ENCODE measurements at regions not wholly inside any gene's neighbourhood (a gene's known extent, or its start where the extent isn't known, plus 50 kb on each side); places are given as distances from the start of the nearest gene placed in this dataset.
"Not testable (repeated sequence)": the region's sequence is repeated elsewhere in the genome, so short reads cannot be mapped to it uniquely, and the experiment has no call there.

GRCh38 chr2:39881494-39881893, 102.4 kb upstream of the THUMPD2 start:
- TF ChIP-seq POLR2A (IDR thresholded peaks at IDR 0.05) (no peak), EP300 (IDR thresholded peaks at IDR 0.05) (no peak), CTCF (IDR thresholded peaks at IDR 0.05) (no peak)
- Histone ChIP-seq H3K4me1 (ENCODE audit: insufficient read depth) (no peaks in the 10 kb centered on the region), H3K27ac (no peak overlapping the region), H3K36me3 (no peaks in the 10 kb centered on the region), H3K4me3 (no peak overlapping the region), H3K27me3 (no peaks in the 10 kb centered on the region), H3K9me3 (no peaks in the 10 kb centered on the region)
- DNase-seq, result no peak
- intact Hi-C loops (cut with DNase I), result no loop called here

GRCh38 chr2:39879001-39879400, 99.9 kb upstream of the THUMPD2 start:
- H3K27ac ChIP-seq; DNase-seq; H3K27me3 ChIP-seq; H3K9me3 ChIP-seq; H3K36me3 ChIP-seq; H3K4me1 ChIP-seq (ENCODE audit: insufficient read depth); H3K4me3 ChIP-seq; intact Hi-C loops (cut with DNase I): not testable (repeated sequence)
- WGBS, 3 donors, result 93 to 97% (median 94%) methylated on average over 2 of the region's 2 CpGs

- WGBS, 3 donors, result 76 to 93% (median 93%) methylated on average over 1 of the region's 1 CpG
- no peak overlapping the region for H3K27ac ChIP-seq
- intact Hi-C loops (cut with DNase I), result no loop called here
Observed at GRCh38 chr2:39875914-39876267, 96.8 kb upstream of the THUMPD2 start.

GRCh38 chr2:39875182-39875913, 96.3 kb upstream of the THUMPD2 start:
- H3K27ac ChIP-seq, result no peak overlapping the region
- H3K27me3 ChIP-seq, result no peaks in the 10 kb centered on the region
- TF ChIP-seq CTCF (IDR thresholded peaks at IDR 0.05) (no peak), POLR2A (IDR thresholded peaks at IDR 0.05) (no peak), EP300 (IDR thresholded peaks at IDR 0.05) (no peak)
- no peaks in the 10 kb centered on the region for H3K36me3 ChIP-seq
- no peaks in the 10 kb centered on the region for H3K9me3 ChIP-seq
- H3K4me3 ChIP-seq, result no peak overlapping the region
- peak; percentile 26 to 66 (median 48) for DNase-seq
- intact Hi-C loops (cut with DNase I), result no loop called here
- peaks cover 2% of the 10 kb centered on the region for H3K4me1 ChIP-seq (ENCODE audit: insufficient read depth)
- 43 to 46% (median 43%) methylated on average over 5 of the region's 5 CpGs for WGBS, 3 donors

More at GRCh38 chr2:39875914-39876267, 96.8 kb upstream of the THUMPD2 start:
- no peaks in the 10 kb centered on the region for H3K36me3 ChIP-seq
- H3K4me3 ChIP-seq, result no peak overlapping the region
- no peaks in the 10 kb centered on the region for H3K9me3 ChIP-seq
- no peaks in the 10 kb centered on the region for H3K27me3 ChIP-seq
- no peak for TF ChIP-seq POLR2A (IDR thresholded peaks at IDR 0.05)
- no peak for TF ChIP-seq CTCF (IDR thresholded peaks at IDR 0.05)
- no peak for TF ChIP-seq EP300 (IDR thresholded peaks at IDR 0.05)
- DNase-seq, result no peak
- peaks cover 2% of the 10 kb centered on the region for H3K4me1 ChIP-seq (ENCODE audit: insufficient read depth)

GRCh38 chr2:39874236-39874635, 95.2 kb upstream of the THUMPD2 start:
- no peaks in the 10 kb centered on the region for H3K9me3 ChIP-seq
- H3K4me1 ChIP-seq (ENCODE audit: insufficient read depth), result peaks cover 3% of the 10 kb centered on the region
- DNase-seq, result no peak
- H3K27me3 ChIP-seq, result no peaks in the 10 kb centered on the region
- 89 to 93% (median 92%) methylated on average over 4 of the region's 4 CpGs for WGBS, 3 donors
- TF ChIP-seq POLR2A (IDR thresholded peaks at IDR 0.05) (no peak), CTCF (IDR thresholded peaks at IDR 0.05) (no peak), EP300 (IDR thresholded peaks at IDR 0.05) (no peak)
- intact Hi-C loops (cut with DNase I), result no loop called here
- H3K36me3 ChIP-seq, result no peaks in the 10 kb centered on the region
- H3K27ac ChIP-seq, result no peak overlapping the region
- no peak overlapping the region for H3K4me3 ChIP-seq

All from ovary (tissue), 7 donors.